H1 (cell line): ENCODE measurements at regions not wholly inside any gene's neighbourhood (a gene's known extent, or its start where the extent isn't known, plus 50 kb on each side); places are given as distances from the start of the nearest gene placed in this dataset.

Experiments
- ATF3 ChIP-seq: IDR thresholded peaks from 2 replicates; pipeline ENCODE4 v1.6.1; 2011; ENCODE audit warnings: low read depth, mild to moderate bottlenecking, low read length; ENCODE audit not compliant: insufficient read depth
- CTCF ChIP-seq, 3 experiments: IDR thresholded peaks; 1 replicate in 2 of 3; 2 replicates in 1 of 3; pipeline versions ENCODE4 v1.5.1 to v1.6.1; 2011; ENCODE audit warnings: low read length in 3 of 3, mild to moderate bottlenecking in 3 of 3, inconsistent platforms in 2 of 3, low read depth in 1 of 3, moderate library complexity in 1 of 3; ENCODE audit not compliant: insufficient read depth in 1 of 3; ENCODE audit errors: control extremely low read depth in 1 of 3
- HDAC2 ChIP-seq, 2 experiments: fragments of 300-600 bp in 1 of 2; sonication (generic) in 1 of 2; IDR thresholded peaks; 2 replicates each; pipeline ENCODE4 v1.6.1; 2011 to 2012; ENCODE audit warnings: low read depth in 2 of 2, low read length in 2 of 2, mild to moderate bottlenecking in 2 of 2, moderate library complexity in 2 of 2, borderline replicate concordance in 1 of 2, inconsistent platforms in 1 of 2
- SAP30 ChIP-seq: fragments of 300-600 bp; sonication (generic); IDR thresholded peaks from 2 replicates; pipeline ENCODE4 v1.7.1; 2012; ENCODE audit warnings: low read length, moderate library complexity, mild to moderate bottlenecking, inconsistent platforms; ENCODE audit not compliant: insufficient read depth, insufficient replicate concordance
- SP1 ChIP-seq: IDR thresholded peaks from 2 replicates; pipeline ENCODE4 v1.6.1; 2011; ENCODE audit warnings: low read depth, low read length
- YY1 ChIP-seq: IDR thresholded peaks from 2 replicates; pipeline ENCODE4 v1.6.1; 2011; ENCODE audit warnings: low read depth, mild to moderate bottlenecking, low read length
- TF ChIP-seq, protein P1 (sequence below): fragments of 300-600 bp; sonication (generic); IDR thresholded peaks from 2 replicates; pipeline ENCODE4 v1.7.1; 2012; ENCODE audit warnings: low read length, moderate library complexity, mild to moderate bottlenecking, inconsistent platforms; ENCODE audit not compliant: insufficient replicate concordance

GRCh38 chr1:221040101-221040500 is 160.9 kb downstream of the HLX start (continued):
- TF ChIP-seq SAP30 = no peak
- no peak for TF ChIP-seq CTCF (IDR thresholded peaks at IDR 0.05; ENCODE audit: control extremely low read depth in 1 of 3, insufficient read depth in 1 of 3, low read depth in 1 of 3, low read length in 3 of 3)
- no peak for TF ChIP-seq HDAC2 (IDR thresholded peaks at IDR 0.05; ENCODE audit: borderline replicate concordance in 1 of 2, low read depth in 2 of 2, low read length in 2 of 2)
- TF ChIP-seq, protein P1, sequence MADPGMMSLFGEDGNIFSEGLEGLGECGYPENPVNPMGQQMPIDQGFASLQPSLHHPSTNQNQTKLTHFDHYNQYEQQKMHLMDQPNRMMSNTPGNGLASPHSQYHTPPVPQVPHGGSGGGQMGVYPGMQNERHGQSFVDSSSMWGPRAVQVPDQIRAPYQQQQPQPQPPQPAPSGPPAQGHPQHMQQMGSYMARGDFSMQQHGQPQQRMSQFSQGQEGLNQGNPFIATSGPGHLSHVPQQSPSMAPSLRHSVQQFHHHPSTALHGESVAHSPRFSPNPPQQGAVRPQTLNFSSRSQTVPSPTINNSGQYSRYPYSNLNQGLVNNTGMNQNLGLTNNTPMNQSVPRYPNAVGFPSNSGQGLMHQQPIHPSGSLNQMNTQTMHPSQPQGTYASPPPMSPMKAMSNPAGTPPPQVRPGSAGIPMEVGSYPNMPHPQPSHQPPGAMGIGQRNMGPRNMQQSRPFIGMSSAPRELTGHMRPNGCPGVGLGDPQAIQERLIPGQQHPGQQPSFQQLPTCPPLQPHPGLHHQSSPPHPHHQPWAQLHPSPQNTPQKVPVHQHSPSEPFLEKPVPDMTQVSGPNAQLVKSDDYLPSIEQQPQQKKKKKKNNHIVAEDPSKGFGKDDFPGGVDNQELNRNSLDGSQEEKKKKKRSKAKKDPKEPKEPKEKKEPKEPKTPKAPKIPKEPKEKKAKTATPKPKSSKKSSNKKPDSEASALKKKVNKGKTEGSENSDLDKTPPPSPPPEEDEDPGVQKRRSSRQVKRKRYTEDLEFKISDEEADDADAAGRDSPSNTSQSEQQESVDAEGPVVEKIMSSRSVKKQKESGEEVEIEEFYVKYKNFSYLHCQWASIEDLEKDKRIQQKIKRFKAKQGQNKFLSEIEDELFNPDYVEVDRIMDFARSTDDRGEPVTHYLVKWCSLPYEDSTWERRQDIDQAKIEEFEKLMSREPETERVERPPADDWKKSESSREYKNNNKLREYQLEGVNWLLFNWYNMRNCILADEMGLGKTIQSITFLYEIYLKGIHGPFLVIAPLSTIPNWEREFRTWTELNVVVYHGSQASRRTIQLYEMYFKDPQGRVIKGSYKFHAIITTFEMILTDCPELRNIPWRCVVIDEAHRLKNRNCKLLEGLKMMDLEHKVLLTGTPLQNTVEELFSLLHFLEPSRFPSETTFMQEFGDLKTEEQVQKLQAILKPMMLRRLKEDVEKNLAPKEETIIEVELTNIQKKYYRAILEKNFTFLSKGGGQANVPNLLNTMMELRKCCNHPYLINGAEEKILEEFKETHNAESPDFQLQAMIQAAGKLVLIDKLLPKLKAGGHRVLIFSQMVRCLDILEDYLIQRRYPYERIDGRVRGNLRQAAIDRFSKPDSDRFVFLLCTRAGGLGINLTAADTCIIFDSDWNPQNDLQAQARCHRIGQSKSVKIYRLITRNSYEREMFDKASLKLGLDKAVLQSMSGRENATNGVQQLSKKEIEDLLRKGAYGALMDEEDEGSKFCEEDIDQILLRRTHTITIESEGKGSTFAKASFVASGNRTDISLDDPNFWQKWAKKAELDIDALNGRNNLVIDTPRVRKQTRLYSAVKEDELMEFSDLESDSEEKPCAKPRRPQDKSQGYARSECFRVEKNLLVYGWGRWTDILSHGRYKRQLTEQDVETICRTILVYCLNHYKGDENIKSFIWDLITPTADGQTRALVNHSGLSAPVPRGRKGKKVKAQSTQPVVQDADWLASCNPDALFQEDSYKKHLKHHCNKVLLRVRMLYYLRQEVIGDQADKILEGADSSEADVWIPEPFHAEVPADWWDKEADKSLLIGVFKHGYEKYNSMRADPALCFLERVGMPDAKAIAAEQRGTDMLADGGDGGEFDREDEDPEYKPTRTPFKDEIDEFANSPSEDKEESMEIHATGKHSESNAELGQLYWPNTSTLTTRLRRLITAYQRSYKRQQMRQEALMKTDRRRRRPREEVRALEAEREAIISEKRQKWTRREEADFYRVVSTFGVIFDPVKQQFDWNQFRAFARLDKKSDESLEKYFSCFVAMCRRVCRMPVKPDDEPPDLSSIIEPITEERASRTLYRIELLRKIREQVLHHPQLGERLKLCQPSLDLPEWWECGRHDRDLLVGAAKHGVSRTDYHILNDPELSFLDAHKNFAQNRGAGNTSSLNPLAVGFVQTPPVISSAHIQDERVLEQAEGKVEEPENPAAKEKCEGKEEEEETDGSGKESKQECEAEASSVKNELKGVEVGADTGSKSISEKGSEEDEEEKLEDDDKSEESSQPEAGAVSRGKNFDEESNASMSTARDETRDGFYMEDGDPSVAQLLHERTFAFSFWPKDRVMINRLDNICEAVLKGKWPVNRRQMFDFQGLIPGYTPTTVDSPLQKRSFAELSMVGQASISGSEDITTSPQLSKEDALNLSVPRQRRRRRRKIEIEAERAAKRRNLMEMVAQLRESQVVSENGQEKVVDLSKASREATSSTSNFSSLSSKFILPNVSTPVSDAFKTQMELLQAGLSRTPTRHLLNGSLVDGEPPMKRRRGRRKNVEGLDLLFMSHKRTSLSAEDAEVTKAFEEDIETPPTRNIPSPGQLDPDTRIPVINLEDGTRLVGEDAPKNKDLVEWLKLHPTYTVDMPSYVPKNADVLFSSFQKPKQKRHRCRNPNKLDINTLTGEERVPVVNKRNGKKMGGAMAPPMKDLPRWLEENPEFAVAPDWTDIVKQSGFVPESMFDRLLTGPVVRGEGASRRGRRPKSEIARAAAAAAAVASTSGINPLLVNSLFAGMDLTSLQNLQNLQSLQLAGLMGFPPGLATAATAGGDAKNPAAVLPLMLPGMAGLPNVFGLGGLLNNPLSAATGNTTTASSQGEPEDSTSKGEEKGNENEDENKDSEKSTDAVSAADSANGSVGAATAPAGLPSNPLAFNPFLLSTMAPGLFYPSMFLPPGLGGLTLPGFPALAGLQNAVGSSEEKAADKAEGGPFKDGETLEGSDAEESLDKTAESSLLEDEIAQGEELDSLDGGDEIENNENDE = no peak
- no peak for TF ChIP-seq SP1
- no peak for TF ChIP-seq ATF3
- no peak for TF ChIP-seq YY1
